Tibial nerve (tissue), 3 donors: ENCODE measurements at regions not wholly inside any gene's neighbourhood (a gene's known extent, or its start where the extent isn't known, plus 50 kb on each side); places are given as distances from the start of the nearest gene placed in this dataset.

Experiments
- POLR2A ChIP-seq, 2 donors: fragments of 450-650 bp; IDR thresholded peaks; one replicate each; pipeline ENCODE4 v1.6.1; 2017; ENCODE audit warnings: antibody characterized with exemption in 2 of 2, mild to moderate bottlenecking in 2 of 2, moderate library complexity in 2 of 2
- TF ChIP-seq, protein P1 (sequence below), 5 experiments: fragments of 200-600 bp in 3 of 5; fragments of 450-650 bp in 2 of 5; sonication (generic) in 3 of 5; IDR thresholded peaks; one replicate each; pipeline ENCODE4 v1.5.1; 2016 to 2019; ENCODE audit warnings: antibody characterized with exemption in 5 of 5, mild to moderate bottlenecking in 3 of 5, moderate library complexity in 2 of 5

DNA sequence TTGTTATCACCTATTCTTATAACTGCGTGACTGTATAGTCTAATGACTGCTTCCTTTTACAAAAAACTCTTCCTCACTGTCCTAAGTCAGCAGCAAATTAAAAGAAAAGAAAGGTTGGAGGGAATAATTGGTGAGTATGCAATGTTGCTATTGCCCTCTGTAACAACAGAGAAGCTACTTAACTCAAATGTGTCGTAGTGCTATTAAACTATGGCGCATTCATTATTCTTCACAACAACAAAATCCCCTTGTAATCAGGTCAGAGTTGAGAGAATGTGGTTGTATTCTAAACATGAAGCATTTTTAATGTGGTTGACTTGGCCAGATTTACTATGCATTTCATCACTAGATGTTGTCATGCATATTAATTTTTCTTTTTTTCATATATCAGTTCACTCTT, 897.8 kb upstream of the PHF14 start:
- TF ChIP-seq, protein P1, sequence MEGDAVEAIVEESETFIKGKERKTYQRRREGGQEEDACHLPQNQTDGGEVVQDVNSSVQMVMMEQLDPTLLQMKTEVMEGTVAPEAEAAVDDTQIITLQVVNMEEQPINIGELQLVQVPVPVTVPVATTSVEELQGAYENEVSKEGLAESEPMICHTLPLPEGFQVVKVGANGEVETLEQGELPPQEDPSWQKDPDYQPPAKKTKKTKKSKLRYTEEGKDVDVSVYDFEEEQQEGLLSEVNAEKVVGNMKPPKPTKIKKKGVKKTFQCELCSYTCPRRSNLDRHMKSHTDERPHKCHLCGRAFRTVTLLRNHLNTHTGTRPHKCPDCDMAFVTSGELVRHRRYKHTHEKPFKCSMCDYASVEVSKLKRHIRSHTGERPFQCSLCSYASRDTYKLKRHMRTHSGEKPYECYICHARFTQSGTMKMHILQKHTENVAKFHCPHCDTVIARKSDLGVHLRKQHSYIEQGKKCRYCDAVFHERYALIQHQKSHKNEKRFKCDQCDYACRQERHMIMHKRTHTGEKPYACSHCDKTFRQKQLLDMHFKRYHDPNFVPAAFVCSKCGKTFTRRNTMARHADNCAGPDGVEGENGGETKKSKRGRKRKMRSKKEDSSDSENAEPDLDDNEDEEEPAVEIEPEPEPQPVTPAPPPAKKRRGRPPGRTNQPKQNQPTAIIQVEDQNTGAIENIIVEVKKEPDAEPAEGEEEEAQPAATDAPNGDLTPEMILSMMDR (IDR thresholded peaks at IDR 0.05) = no peak
- TF ChIP-seq POLR2A (IDR thresholded peaks at IDR 0.05) = no peak
